IPS-20b (cell line): ENCODE measurements at regions not wholly inside any gene's neighbourhood (a gene's known extent, or its start where the extent isn't known, plus 50 kb on each side); places are given as distances from the start of the nearest gene placed in this dataset.
"Not testable (repeated sequence)": the region's sequence is repeated elsewhere in the genome, so short reads cannot be mapped to it uniquely, and the experiment has no call there.

Experiments used
- H3K27ac ChIP-seq: one replicate; pipeline ENCODE4 v1.5.1; 2013; ENCODE audit warnings: low read length
- H3K27me3 ChIP-seq: 2 replicates; pipeline ENCODE4 v1.6.1; 2013; ENCODE audit warnings: mild to moderate bottlenecking, low read length, inconsistent platforms; ENCODE audit not compliant: insufficient read depth
- H3K36me3 ChIP-seq: 2 replicates; pipeline ENCODE4 v1.6.1; 2013; ENCODE audit warnings: low read depth, mild to moderate bottlenecking, inconsistent platforms, low read length, moderate library complexity; ENCODE audit not compliant: insufficient read depth
- H3K4me1 ChIP-seq: 2 replicates; pipeline ENCODE4 v1.6.1; 2013; ENCODE audit warnings: mild to moderate bottlenecking, control low read depth, inconsistent platforms, low read length, moderate library complexity; ENCODE audit not compliant: insufficient read depth
- H3K4me3 ChIP-seq: 2 replicates; pipeline ENCODE4 v1.5.1; 2013; ENCODE audit warnings: mild to moderate bottlenecking, low read length, inconsistent platforms
- H3K9ac ChIP-seq: 2 replicates; pipeline ENCODE4 v1.6.1; 2013; ENCODE audit warnings: low read depth, mild to moderate bottlenecking, inconsistent platforms, low read length, moderate library complexity
- H3K9me3 ChIP-seq: 2 replicates; pipeline ENCODE4 v1.6.1; 2013; ENCODE audit warnings: mild to moderate bottlenecking, low read depth, low read length, inconsistent platforms; ENCODE audit not compliant: insufficient read depth

GRCh38 chr21:27026501-27026900 lies 59.6 kb upstream of the ADAMTS5 start:
- no peaks in the 10 kb centered on the region for H3K9me3 ChIP-seq
- peaks cover 26% of the 10 kb centered on the region for H3K4me1 ChIP-seq
- H3K27me3 ChIP-seq, result no peaks in the 10 kb centered on the region
- no peak overlapping the region for H3K9ac ChIP-seq
- H3K4me3 ChIP-seq, result 0 out of 2 replicates have a peak overlapping the region, but pooled peaks have one; percentile 48
- no peak overlapping the region for H3K27ac ChIP-seq
- H3K36me3 ChIP-seq, result no peaks in the 10 kb centered on the region

DNA sequence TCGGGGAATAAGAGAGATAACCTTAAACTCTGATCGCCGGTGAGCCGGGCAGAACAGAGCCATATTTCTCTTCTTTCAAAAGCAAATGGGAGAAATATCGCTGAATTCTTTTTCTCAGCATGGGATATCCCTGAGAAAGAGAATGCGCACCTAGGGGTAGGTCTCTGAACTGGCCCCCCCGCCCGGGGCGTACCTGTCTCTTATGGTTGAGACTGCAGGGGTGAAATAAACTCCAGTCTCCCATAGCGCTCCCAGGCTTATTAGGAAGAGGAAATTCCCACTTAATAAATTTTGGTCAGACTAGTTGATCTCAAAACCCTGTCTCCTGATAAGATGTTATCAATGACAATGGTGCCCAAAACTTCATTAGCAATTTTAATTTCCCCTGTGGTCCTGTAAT lies 58.8 kb upstream of the ADAMTS5 start:
- not testable (repeated sequence) for H3K27me3 ChIP-seq, H3K27ac ChIP-seq, H3K9me3 ChIP-seq, H3K9ac ChIP-seq, H3K36me3 ChIP-seq
- H3K4me1 ChIP-seq, result peaks cover 26% of the 10 kb centered on the region
- H3K4me3 ChIP-seq, result peak overlapping the region; percentile 48; the same call in 1 of the 2 replicates

DNA sequence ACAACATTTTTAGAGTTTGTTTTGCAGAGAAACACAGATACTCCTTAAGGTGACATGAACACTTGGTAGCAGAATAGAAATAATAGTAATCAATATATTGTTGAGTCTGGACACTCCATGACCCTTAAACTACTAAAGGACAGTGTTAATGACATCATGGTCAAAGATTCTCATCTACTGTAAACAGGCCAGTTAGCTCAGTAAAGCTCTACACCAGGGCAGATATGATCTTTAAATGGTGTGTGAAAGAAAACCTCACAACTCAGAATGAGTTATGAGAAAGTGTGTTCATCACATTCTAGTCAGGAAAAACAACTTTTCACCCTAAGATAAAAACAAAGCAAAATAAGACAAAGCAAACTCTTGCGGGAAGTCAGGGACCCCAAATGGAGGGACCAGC lies 58.1 kb upstream of the ADAMTS5 start:
- Histone ChIP-seq H3K4me3 (no peak overlapping the region), H3K27me3 (no peaks in the 10 kb centered on the region), H3K9me3 (no peaks in the 10 kb centered on the region), H3K36me3 (no peaks in the 10 kb centered on the region), H3K4me1 (peaks cover 26% of the 10 kb centered on the region), H3K27ac (no peak overlapping the region), H3K9ac (no peak overlapping the region)

DNA sequence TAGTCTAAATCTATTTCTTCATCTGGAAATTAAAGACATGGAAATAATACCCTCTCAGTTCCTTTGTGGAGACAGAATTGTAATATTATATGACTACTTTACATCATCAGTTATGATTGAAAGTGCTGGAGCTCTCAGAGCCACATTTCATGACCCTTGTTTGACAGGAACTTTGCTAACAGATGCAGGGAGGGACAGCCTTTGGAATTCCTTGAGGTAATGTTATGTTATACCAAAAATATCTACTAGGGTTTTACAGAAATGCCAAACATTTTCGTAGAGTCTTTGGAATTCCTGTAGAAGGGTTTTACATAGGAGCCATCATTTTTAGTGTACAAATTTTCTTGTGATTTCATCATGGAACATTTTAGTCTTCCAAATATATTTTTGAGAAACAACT lies 57.4 kb upstream of the ADAMTS5 start:
- Histone ChIP-seq H3K36me3 (no peaks in the 10 kb centered on the region), H3K4me1 (peaks cover 26% of the 10 kb centered on the region), H3K27me3 (no peaks in the 10 kb centered on the region), H3K27ac (no peak overlapping the region), H3K9me3 (no peaks in the 10 kb centered on the region), H3K9ac (no peak overlapping the region), H3K4me3 (no peak overlapping the region)

DNA sequence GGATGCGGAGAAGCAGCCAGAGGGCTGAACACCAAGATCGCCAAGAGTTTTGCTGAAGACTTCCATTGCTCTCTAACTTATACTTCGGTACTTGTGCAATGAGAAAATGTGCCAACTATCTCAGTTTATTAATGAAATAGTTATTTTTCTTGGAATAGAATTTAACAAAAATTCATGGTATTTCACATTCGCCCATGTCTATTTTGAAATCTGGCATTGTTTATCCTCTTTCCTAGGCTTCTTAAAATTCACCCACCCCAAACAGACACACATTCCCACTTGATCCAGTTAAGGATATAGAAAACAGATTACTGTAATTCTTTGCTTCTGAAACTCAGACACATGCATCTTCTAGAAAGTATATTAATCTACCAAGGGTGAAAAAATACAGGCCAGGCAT lies 56.3 kb upstream of the ADAMTS5 start:
- Histone ChIP-seq H3K27me3 (no peaks in the 10 kb centered on the region), H3K36me3 (no peaks in the 10 kb centered on the region), H3K4me1 (peaks cover 26% of the 10 kb centered on the region), H3K27ac (no peak overlapping the region), H3K9ac (no peak overlapping the region), H3K9me3 (no peaks in the 10 kb centered on the region), H3K4me3 (no peak overlapping the region)

DNA sequence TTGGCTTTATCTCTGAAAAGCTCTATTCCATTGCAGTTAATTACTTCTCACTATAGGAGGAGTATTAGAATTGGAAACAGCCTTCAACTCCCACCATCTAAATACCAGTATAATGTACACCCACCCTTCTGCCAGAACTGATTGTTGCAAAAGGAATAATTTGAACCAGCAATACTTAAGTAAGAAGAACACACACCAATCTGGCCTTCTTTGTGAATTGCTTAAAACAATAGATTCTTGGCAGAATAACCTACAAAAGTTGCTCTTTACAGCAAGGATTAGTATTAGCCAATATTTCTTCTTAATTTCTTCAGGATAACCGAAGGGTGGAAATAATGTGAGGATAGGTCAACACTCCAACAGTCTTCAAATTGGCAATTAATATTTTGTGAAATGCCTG lies 54.9 kb upstream of the ADAMTS5 start:
- Histone ChIP-seq H3K36me3 (no peaks in the 10 kb centered on the region), H3K4me3 (no peak overlapping the region), H3K27me3 (no peaks in the 10 kb centered on the region), H3K9ac (no peak overlapping the region), H3K9me3 (no peaks in the 10 kb centered on the region), H3K4me1 (peaks cover 25% of the 10 kb centered on the region), H3K27ac (no peak overlapping the region)

DNA sequence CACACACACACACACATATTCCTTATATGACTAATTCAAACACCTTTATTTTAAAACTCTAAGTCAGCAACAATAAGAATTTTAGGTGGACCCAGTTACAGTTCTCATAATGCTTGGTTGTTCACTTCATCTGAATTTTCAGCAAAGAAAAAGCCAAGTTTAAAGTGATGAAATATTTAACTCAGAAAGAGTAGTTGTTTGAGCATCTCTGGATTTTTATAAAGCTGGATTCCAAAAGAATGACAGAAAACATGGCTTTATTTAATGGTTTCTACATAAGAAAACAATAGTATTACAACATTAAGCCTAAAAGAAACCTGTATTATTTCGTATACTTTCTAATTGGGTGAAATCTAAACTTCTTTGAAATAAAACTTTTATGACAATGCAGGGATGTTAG lies 54.2 kb upstream of the ADAMTS5 start:
- H3K36me3 ChIP-seq, result no peaks in the 10 kb centered on the region
- no peak overlapping the region for H3K4me3 ChIP-seq
- peaks cover 18% of the 10 kb centered on the region for H3K4me1 ChIP-seq
- no peak overlapping the region for H3K27ac ChIP-seq
- no peaks in the 10 kb centered on the region for H3K27me3 ChIP-seq
- no peak overlapping the region for H3K9ac ChIP-seq
- H3K9me3 ChIP-seq, result no peaks in the 10 kb centered on the region

GRCh38 chr21:27017246-27017645 lies 50.4 kb upstream of the ADAMTS5 start:
- Histone ChIP-seq H3K27me3 (no peaks in the 10 kb centered on the region), H3K9ac (no peak overlapping the region), H3K9me3 (no peaks in the 10 kb centered on the region), H3K36me3 (no peaks in the 10 kb centered on the region), H3K4me3 (no peak overlapping the region), H3K4me1 (peaks cover 4% of the 10 kb centered on the region), H3K27ac (no peak overlapping the region)
